ENCODE measurements at regions not wholly inside any gene's neighbourhood (a gene's known extent, or its start where the extent isn't known, plus 50 kb on each side); places are given as distances from the start of the nearest gene placed in this dataset.
"Not testable (repeated sequence)": the region's sequence is repeated elsewhere in the genome, so short reads cannot be mapped to it uniquely, and the experiment has no call there.

DNA sequence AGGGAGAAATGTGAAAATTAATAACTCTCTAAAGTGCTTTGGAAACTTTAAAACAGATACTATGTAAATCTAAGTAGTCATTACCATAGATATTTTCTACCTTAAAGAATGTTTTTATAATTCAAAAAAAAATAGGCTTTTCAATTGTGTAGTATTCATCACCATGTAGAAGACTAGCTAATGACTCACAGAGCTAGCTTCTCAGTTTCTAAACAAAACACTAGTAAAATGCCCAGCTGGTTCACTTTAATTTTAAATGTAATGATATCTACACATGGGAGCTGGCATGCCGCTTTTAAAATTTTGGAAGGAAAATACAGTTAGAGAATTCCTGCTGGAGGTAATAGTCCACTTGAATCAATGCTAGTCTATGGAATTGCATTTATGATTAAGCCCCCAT is 509.8 kb downstream of the CSNK1G3 start:
- WGBS, 2 donors: 100% methylated on average over 1 of the region's 1 CpG
- ATAC-seq (ENCODE audit: low FRiP score in 2 of 2) (no peak), DNase-seq (no peak)
- Histone ChIP-seq H3K4me3 (no peak overlapping the region), H3K27ac (no peak overlapping the region), H3K4me1 (peaks cover 0 to 2% (median 0%) of the 10 kb centered on the region in 4 donors), H3K9me3 (no peaks in the 10 kb centered on the region), H3K27me3 (no peaks in the 10 kb centered on the region), H3K36me3 (no peaks in the 10 kb centered on the region)
- no peak for TF ChIP-seq POLR2A (IDR thresholded peaks at IDR 0.05)
- TF ChIP-seq POLR2AphosphoS5 (IDR thresholded peaks at IDR 0.05): no peak
- TF ChIP-seq EP300 (IDR thresholded peaks at IDR 0.05): no peak
- TF ChIP-seq, protein P1, sequence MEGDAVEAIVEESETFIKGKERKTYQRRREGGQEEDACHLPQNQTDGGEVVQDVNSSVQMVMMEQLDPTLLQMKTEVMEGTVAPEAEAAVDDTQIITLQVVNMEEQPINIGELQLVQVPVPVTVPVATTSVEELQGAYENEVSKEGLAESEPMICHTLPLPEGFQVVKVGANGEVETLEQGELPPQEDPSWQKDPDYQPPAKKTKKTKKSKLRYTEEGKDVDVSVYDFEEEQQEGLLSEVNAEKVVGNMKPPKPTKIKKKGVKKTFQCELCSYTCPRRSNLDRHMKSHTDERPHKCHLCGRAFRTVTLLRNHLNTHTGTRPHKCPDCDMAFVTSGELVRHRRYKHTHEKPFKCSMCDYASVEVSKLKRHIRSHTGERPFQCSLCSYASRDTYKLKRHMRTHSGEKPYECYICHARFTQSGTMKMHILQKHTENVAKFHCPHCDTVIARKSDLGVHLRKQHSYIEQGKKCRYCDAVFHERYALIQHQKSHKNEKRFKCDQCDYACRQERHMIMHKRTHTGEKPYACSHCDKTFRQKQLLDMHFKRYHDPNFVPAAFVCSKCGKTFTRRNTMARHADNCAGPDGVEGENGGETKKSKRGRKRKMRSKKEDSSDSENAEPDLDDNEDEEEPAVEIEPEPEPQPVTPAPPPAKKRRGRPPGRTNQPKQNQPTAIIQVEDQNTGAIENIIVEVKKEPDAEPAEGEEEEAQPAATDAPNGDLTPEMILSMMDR (IDR thresholded peaks at IDR 0.05): no peak

DNA sequence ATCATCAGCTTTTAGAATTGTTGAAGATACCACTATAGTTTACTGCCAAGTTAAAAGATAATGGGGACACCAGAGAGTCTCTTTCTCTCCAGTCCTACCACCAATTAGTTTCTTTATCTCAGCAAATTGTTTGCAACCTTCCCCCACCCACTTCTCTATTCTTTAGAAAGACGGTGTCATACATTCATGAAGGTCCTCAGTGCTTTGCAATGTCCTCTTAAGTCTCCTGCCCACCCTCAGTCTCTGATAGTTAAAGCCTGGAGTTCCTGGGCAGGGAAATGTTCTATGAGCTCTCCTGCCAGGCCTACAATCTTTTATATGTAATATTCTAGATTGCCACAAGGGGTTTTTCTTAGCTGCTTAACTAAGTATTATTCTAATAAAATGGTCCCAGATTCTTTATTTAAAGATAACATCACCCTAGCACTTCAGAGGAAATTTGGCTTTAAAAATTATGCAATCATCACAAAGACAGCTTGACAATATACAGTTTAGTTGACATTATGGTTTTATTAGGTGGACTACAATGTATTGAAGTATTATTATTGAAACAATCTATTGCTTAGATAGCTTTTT is 509.2 kb downstream of the CSNK1G3 start:
- Histone ChIP-seq H3K9me3 (no peaks in the 10 kb centered on the region), H3K27ac (no peak overlapping the region), H3K4me3 (no peak overlapping the region), H3K4me1 (peaks cover 0 to 2% (median 0%) of the 10 kb centered on the region in 4 donors), H3K36me3 (no peaks in the 10 kb centered on the region), H3K27me3 (no peaks in the 10 kb centered on the region)
- 80 to 87% methylated on average over 1 of the region's 1 CpG for WGBS, 2 donors
- TF ChIP-seq POLR2AphosphoS5 (IDR thresholded peaks at IDR 0.05) (no peak), POLR2A (IDR thresholded peaks at IDR 0.05) (no peak), EP300 (IDR thresholded peaks at IDR 0.05) (no peak)
- TF ChIP-seq, protein P1 (IDR thresholded peaks at IDR 0.05): no peak
- ATAC-seq (ENCODE audit: low FRiP score in 2 of 2): no peak
- DNase-seq: no peak

DNA sequence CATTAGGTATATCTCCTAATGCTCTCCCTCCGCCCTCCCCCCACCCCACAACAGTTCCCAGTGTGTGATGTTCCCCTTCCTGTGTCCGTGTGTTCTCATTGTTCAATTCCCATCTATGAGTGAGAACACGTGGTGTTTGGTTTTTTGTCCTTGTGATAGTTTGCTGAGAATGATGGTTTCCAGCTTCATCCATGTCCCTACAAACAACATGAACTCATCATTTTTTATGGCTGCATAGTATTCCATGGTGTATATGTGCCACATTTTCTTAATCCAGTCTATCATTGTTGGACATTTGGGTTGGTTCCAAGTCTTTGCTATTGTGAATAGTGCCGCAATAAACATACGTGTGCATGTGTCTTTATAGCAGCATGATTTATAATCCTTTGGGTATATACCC is 505.3 kb downstream of the CSNK1G3 start:
- not testable (repeated sequence) for H3K4me3 ChIP-seq; ATAC-seq (ENCODE audit: low FRiP score in 2 of 2); DNase-seq; H3K36me3 ChIP-seq; H3K27me3 ChIP-seq; H3K4me1 ChIP-seq; H3K9me3 ChIP-seq; H3K27ac ChIP-seq
- WGBS, 2 donors: 84 to 87% methylated on average over 3 of the region's 5 CpGs

DNA sequence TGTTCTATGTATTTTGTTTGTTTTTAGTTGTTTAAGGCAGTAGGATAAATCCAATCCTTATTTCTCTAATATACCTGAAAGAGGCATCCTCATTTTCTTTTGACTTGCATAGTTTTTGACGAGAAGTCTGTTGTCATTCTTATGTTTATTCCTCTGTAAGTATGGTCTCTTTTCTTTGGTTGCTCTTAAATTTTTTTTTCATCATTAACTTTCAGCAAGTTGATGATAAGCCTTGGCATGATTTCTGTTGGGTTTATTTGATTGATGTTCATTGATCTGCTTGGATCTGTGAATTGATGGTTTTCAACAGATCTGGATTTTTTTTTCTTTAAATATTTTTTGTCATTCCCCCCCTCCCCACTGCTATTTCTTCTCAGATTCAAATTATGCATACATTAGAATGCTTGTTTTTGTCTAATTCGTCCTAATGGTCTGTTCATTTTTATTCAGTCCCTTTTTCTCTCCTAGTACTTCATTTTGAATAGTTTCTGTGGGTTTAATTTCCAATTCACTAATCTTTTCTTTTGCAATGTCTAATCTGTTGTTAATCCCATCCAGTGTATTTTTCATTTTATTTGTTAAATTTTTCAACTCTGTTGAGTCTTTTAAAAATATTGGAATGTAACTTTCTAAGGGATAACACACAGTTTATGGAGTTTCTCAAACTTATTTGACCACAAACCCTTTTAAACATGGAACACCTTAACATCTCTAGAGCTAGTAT is 495.9 kb downstream of the CSNK1G3 start:
- H3K9me3 ChIP-seq: peaks cover 0 to 18% (median 10%) of the 10 kb centered on the region in 4 donors
- TF ChIP-seq POLR2A (IDR thresholded peaks at IDR 0.05) (no peak), POLR2AphosphoS5 (IDR thresholded peaks at IDR 0.05) (no peak), EP300 (IDR thresholded peaks at IDR 0.05) (no peak)
- TF ChIP-seq, protein P1 (IDR thresholded peaks at IDR 0.05): no peak
- ATAC-seq (ENCODE audit: low FRiP score in 2 of 2): no peak
- DNase-seq: no peak
- H3K27ac ChIP-seq: no peak overlapping the region
- no peaks in the 10 kb centered on the region for H3K4me1 ChIP-seq
- H3K27me3 ChIP-seq: no peaks in the 10 kb centered on the region
- no peaks in the 10 kb centered on the region for H3K36me3 ChIP-seq
- WGBS, 2 donors: 81 to 86% methylated on average over 2 of the region's 2 CpGs
- H3K4me3 ChIP-seq: no peak overlapping the region

DNA sequence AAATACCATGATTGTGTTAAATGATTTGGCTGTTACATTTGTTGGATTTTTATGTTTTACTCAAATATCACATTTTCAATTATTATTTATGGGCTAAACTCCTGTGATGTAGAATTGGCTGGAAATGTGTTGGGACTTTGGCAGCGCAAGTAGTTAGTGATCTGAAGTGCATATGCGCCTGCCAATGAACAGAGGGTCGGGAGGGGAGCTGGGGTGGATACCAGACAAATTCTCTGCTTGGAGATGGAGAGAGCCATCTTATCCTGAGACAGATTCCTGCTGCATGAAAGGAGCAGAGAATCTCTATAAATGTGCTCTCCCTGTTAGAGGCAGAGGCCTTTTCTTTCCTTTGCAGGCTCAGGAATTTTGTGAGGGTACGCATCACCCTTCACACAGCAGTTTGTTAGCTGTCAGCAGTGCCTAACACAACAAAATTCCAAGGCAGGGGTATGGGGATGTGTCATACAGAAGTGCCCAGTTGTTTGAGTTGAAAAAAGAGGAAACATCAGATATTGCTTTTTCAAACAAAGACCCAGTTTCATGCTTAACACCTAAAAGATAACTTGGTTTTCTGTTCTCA is 489.1 kb downstream of the CSNK1G3 start:
- ATAC-seq (ENCODE audit: low FRiP score in 2 of 2): no peak
- 80 to 87% methylated on average over 4 of the region's 4 CpGs for WGBS, 2 donors
- no peaks in the 10 kb centered on the region for H3K36me3 ChIP-seq
- no peak for DNase-seq
- TF ChIP-seq, protein P1 (IDR thresholded peaks at IDR 0.05): no peak
- no peak for TF ChIP-seq POLR2A (IDR thresholded peaks at IDR 0.05)
- TF ChIP-seq POLR2AphosphoS5 (IDR thresholded peaks at IDR 0.05): no peak
- TF ChIP-seq EP300 (IDR thresholded peaks at IDR 0.05): no peak
- H3K27ac ChIP-seq: no peak overlapping the region
- H3K27me3 ChIP-seq: no peaks in the 10 kb centered on the region
- H3K9me3 ChIP-seq: no peaks in the 10 kb centered on the region
- H3K4me3 ChIP-seq: no peak overlapping the region
- peaks cover 0 to 6% (median 0%) of the 10 kb centered on the region in 4 donors for H3K4me1 ChIP-seq
